CD14-positive monocyte (primary cell): ENCODE measurements at regions not wholly inside any gene's neighbourhood (a gene's known extent, or its start where the extent isn't known, plus 50 kb on each side); places are given as distances from the start of the nearest gene placed in this dataset.

ENCODE experiments used
- DNase-seq, 3 donors: peaks; one replicate each; pipeline ENCODE4 v3.0.0-alpha.2; 2011 to 2022
- H2AFZ ChIP-seq: 2 replicates; pipeline ENCODE4 v1.6.0; 2012; ENCODE audit warnings: mild to moderate bottlenecking, low read depth, low read length, inconsistent platforms; ENCODE audit not compliant: insufficient read depth, poor library complexity, severe bottlenecking
- H3K27ac ChIP-seq, 2 donors: 1 replicate in 1 of 2; 2 replicates in 1 of 2; pipeline ENCODE4 v1.5.1; 2012 to 2013; ENCODE audit warnings: low read length in 2 of 2, control low read depth in 1 of 2, inconsistent platforms in 1 of 2, low read depth in 1 of 2, mild to moderate bottlenecking in 1 of 2
- H3K27me3 ChIP-seq, 2 donors: one replicate each; pipeline versions ENCODE4 v1.6.0 to v1.6.1; 2011 to 2013; ENCODE audit warnings: low read length in 2 of 2; ENCODE audit not compliant: control insufficient read depth in 2 of 2, insufficient read depth in 2 of 2
- H3K36me3 ChIP-seq, 2 donors: replicated peaks in 1 of 2; 1 replicate in 1 of 2; 2 replicates in 1 of 2; pipeline versions ENCODE4 v1.5.1 to v1.6.1; 2012 to 2013; ENCODE audit warnings: low read length in 2 of 2, control low read depth in 1 of 2, inconsistent platforms in 1 of 2, mild to moderate bottlenecking in 1 of 2; ENCODE audit not compliant: insufficient read depth in 2 of 2, control insufficient read depth in 1 of 2
- H3K4me1 ChIP-seq, 2 donors: 1 replicate in 1 of 2; 2 replicates in 1 of 2; pipeline versions ENCODE4 v1.5.1 to v1.6.1; 2012 to 2013; ENCODE audit warnings: low read length in 2 of 2, control low read depth in 1 of 2, inconsistent platforms in 1 of 2, mild to moderate bottlenecking in 1 of 2, moderate library complexity in 1 of 2; ENCODE audit not compliant: insufficient read depth in 2 of 2, control insufficient read depth in 1 of 2
- H3K4me2 ChIP-seq: replicated peaks from 2 replicates; pipeline ENCODE3; 2012; ENCODE audit warnings: low read length, moderate library complexity, mild to moderate bottlenecking; ENCODE audit not compliant: poor library complexity, severe bottlenecking; ENCODE audit errors: extremely low read depth
- H3K4me3 ChIP-seq, 3 experiments: fragments of 200-600 bp in 1 of 3; sonication (generic) in 1 of 3; replicated peaks in 1 of 3; 1 replicate in 2 of 3; 2 replicates in 1 of 3; pipeline ENCODE4 v1.5.1; 2011 to 2013; ENCODE audit warnings: low read length in 3 of 3, mild to moderate bottlenecking in 3 of 3, control low read depth in 2 of 3, low read depth in 2 of 3, inconsistent platforms in 1 of 3, moderate library complexity in 1 of 3
- H3K79me2 ChIP-seq: 2 replicates; pipeline ENCODE4 v1.6.0; 2012; ENCODE audit warnings: mild to moderate bottlenecking, control low read depth, inconsistent platforms, low read length, moderate library complexity; ENCODE audit not compliant: insufficient read depth
- H3K9ac ChIP-seq: 2 replicates; pipeline ENCODE4 v1.6.0; 2017; ENCODE audit warnings: low read length, mild to moderate bottlenecking; ENCODE audit not compliant: insufficient read depth, poor library complexity, severe bottlenecking
- H3K9me3 ChIP-seq, 2 donors: replicated peaks in 1 of 2; 1 replicate in 1 of 2; 2 replicates in 1 of 2; pipeline versions ENCODE4 v1.5.1 to v1.6.1; 2012 to 2013; ENCODE audit warnings: low read length in 2 of 2, control low read depth in 1 of 2; ENCODE audit not compliant: control insufficient read depth in 1 of 2, insufficient read depth in 1 of 2
- H4K20me1 ChIP-seq: 2 replicates; pipeline ENCODE4 v1.6.0; 2012; ENCODE audit warnings: mild to moderate bottlenecking, low read length, control low read depth, moderate library complexity; ENCODE audit not compliant: insufficient read depth
- H3K27ac Mint-ChIP-seq, 7 donors: one replicate each; pipeline ENCODE4 v1.8.0; 2020; ENCODE audit warnings: mild to moderate bottlenecking in 7 of 7, mixed read lengths in 7 of 7, moderate library complexity in 6 of 7, inconsistent platforms in 2 of 7
- H3K27me3 Mint-ChIP-seq, 3 donors: one replicate each; pipeline ENCODE4 v1.8.0; 2021 to 2022; ENCODE audit warnings: low read depth in 3 of 3, mild to moderate bottlenecking in 3 of 3, mixed read lengths in 3 of 3, moderate library complexity in 3 of 3, inconsistent platforms in 1 of 3
- H3K36me3 Mint-ChIP-seq, 2 donors: one replicate each; pipeline ENCODE4 v1.8.0; 2020; ENCODE audit warnings: mixed read lengths in 2 of 2, inconsistent platforms in 1 of 2, mild to moderate bottlenecking in 1 of 2
- H3K4me1 Mint-ChIP-seq: one replicate; pipeline ENCODE4 v1.8.0; 2020; ENCODE audit warnings: mild to moderate bottlenecking, mixed read lengths
- H3K4me3 Mint-ChIP-seq, 2 donors: one replicate each; pipeline ENCODE4 v1.8.0; 2020; ENCODE audit warnings: mild to moderate bottlenecking in 2 of 2, mixed read lengths in 2 of 2, moderate library complexity in 1 of 2
- H3K9me3 Mint-ChIP-seq, 7 donors: one replicate each; pipeline ENCODE4 v1.8.0; 2020 to 2022; ENCODE audit warnings: mixed read lengths in 7 of 7, mild to moderate bottlenecking in 6 of 7, moderate library complexity in 6 of 7, inconsistent platforms in 2 of 7
- CTCF ChIP-seq: fragments of 200-600 bp; IDR thresholded peaks from one replicate; pipeline ENCODE4 v1.8.0; 2022; ENCODE audit warnings: antibody characterized with exemption, mild to moderate bottlenecking
- WGBS: methylation state at CpG from one replicate; pipeline ENCODE4 v1.1.5; 2013; ENCODE audit warnings: missing lambda C conversion rate; ENCODE audit not compliant: insufficient coverage; 5-methylcytosine and 5-hydroxymethylcytosine counted together
- intact Hi-C, 2 donors: fragments of 100-400 bp; cut with micrococcal nuclease; formaldehyde crosslinking; loops; one replicate each; pipeline versions ENCODE4 v1.15.0 to v1.15.1; 2023

- no peak overlapping the region for H3K4me2 ChIP-seq
- no peak overlapping the region for H3K27ac ChIP-seq
- H3K4me1 ChIP-seq, result no peaks in the 10 kb centered on the region
- no peaks in the 10 kb centered on the region for H3K36me3 ChIP-seq
- no peak overlapping the region for H3K27ac Mint-ChIP-seq
- H3K4me3 ChIP-seq, result no peak overlapping the region
- intact Hi-C loops, result no loop called here
- WGBS, result no CpG with 5 or more reads among the region's 3 CpGs
- DNase-seq, result no peak
- no peak for TF ChIP-seq CTCF
- H3K27me3 Mint-ChIP-seq, result peaks cover 0 to 3% (median 0%) of the 10 kb centered on the region in 3 donors
- H3K9me3 ChIP-seq, result no peaks in the 10 kb centered on the region
- no peak overlapping the region for H3K9ac ChIP-seq
- no peak overlapping the region for H2AFZ ChIP-seq
- no peaks in the 10 kb centered on the region for H3K79me2 ChIP-seq
- no peaks in the 10 kb centered on the region for H3K27me3 ChIP-seq
- H3K9me3 Mint-ChIP-seq, result no peaks in the 10 kb centered on the region
- H3K4me3 Mint-ChIP-seq, result no peak overlapping the region
- H3K4me1 Mint-ChIP-seq, result peaks cover 7% of the 10 kb centered on the region
- no peaks in the 10 kb centered on the region for H4K20me1 ChIP-seq
- H3K36me3 Mint-ChIP-seq, result no peaks in the 10 kb centered on the region
These were observed 317.5 kb downstream of the CD83 start for GRCh38 chr6:14434916-14435690.

- intact Hi-C loops, result no loop called here
- peaks cover 4% of the 10 kb centered on the region for H3K4me1 Mint-ChIP-seq
These were observed 319.1 kb downstream of the CD83 start for GRCh38 chr6:14436592-14437132.

More at GRCh38 chr6:14436592-14437132, 319.1 kb downstream of the CD83 start:
- no peaks in the 10 kb centered on the region for H3K9me3 ChIP-seq
- H2AFZ ChIP-seq, result no peak overlapping the region
- H3K4me2 ChIP-seq, result no peak overlapping the region
- no peaks in the 10 kb centered on the region for H3K36me3 ChIP-seq
- DNase-seq, result no peak
- Mint-ChIP-seq H3K4me3 (no peak overlapping the region), H3K9me3 (no peaks in the 10 kb centered on the region), H3K36me3 (no peaks in the 10 kb centered on the region), H3K27ac (no peak overlapping the region), H3K27me3 (peaks cover 0 to 4% (median 2%) of the 10 kb centered on the region in 3 donors)
- TF ChIP-seq CTCF, result no peak
- no peak overlapping the region for H3K27ac ChIP-seq
- no peaks in the 10 kb centered on the region for H3K27me3 ChIP-seq
- no peaks in the 10 kb centered on the region for H4K20me1 ChIP-seq
- H3K9ac ChIP-seq, result no peak overlapping the region
- H3K4me1 ChIP-seq, result no peaks in the 10 kb centered on the region
- no peak overlapping the region for H3K4me3 ChIP-seq
- no peaks in the 10 kb centered on the region for H3K79me2 ChIP-seq
- WGBS, result 84% methylated on average over 3 of the region's 3 CpGs
